Activated T-helper 2 cell treated with anti-CD3 and anti-CD28 coated beads, Interferon-gamma antibody, Interleukin-2, Interleukin-4, amounts not matched to agents 10 μg/mL and 5 μg/mL and 100 μg/mL, durations not matched to agents 14 hours and 24 hours and 36 hours (primary cell): ENCODE measurements at regions not wholly inside any gene's neighbourhood (a gene's known extent, or its start where the extent isn't known, plus 50 kb on each side); places are given as distances from the start of the nearest gene placed in this dataset.
A peak's percentile ranks its signal among the peaks of the same experiment; 100 is the strongest.
"Not testable (repeated sequence)": the region's sequence is repeated elsewhere in the genome, so short reads cannot be mapped to it uniquely, and the experiment has no call there.

Source experiments
- DNase-seq: peaks from one replicate; pipeline ENCODE4 v3.0.0; 2021; ENCODE audit warnings: low spot score
- H3K27ac Mint-ChIP-seq: one replicate; pipeline ENCODE4 v1.8.0; 2021; ENCODE audit warnings: mixed read lengths
- H3K27me3 Mint-ChIP-seq: one replicate; pipeline ENCODE4 v1.8.0; 2021; ENCODE audit warnings: low read depth, mixed read lengths
- H3K36me3 Mint-ChIP-seq: one replicate; pipeline ENCODE4 v1.8.0; 2021; ENCODE audit warnings: low read depth, mixed read lengths
- H3K4me1 Mint-ChIP-seq: one replicate; pipeline ENCODE4 v1.8.0; 2021; ENCODE audit warnings: low read depth, mixed read lengths
- H3K4me3 Mint-ChIP-seq: one replicate; pipeline ENCODE4 v1.8.0; 2021; ENCODE audit warnings: low read depth, mild to moderate bottlenecking, moderate library complexity, mixed read lengths
- H3K9me3 Mint-ChIP-seq: one replicate; pipeline ENCODE4 v1.8.0; 2021; ENCODE audit warnings: mixed read lengths
- intact Hi-C: fragments of 100-400 bp; cut with micrococcal nuclease; formaldehyde crosslinking; loops from one replicate; pipeline ENCODE4 v1.15.1; 2023

- no peak overlapping the region for H3K4me3 Mint-ChIP-seq
- no peaks in the 10 kb centered on the region for H3K27me3 Mint-ChIP-seq
- H3K36me3 Mint-ChIP-seq = no peaks in the 10 kb centered on the region
- H3K27ac Mint-ChIP-seq = no peak overlapping the region
- intact Hi-C loops = no loop called here
- DNase-seq = no peak
- H3K9me3 Mint-ChIP-seq = no peaks in the 10 kb centered on the region
- H3K4me1 Mint-ChIP-seq = peaks cover 38% of the 10 kb centered on the region
These were observed 176.3 kb downstream of the C9orf152 start for GRCh38 chr9:110031511-110032173.

DNA sequence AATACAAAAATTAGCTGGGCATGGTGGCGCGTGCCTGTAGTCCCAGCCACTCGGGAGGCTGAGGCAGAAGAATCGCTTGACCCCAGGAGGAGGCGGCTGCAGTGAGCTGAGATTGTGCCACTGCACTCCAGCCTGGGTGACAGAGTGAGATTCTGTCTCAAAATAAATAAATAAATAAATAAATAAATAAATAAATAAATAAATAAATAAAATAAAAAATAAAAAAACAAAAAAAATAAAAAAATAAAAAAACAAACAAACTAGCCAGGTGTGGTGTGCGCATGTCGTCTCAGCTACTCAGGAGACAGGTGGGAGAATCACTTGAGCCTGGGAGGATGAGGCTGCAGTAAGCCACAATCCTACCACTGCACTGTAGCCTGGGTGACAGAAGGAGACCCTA is 175.4 kb downstream of the C9orf152 start:
- H3K9me3 Mint-ChIP-seq, H3K27ac Mint-ChIP-seq, H3K27me3 Mint-ChIP-seq, H3K4me3 Mint-ChIP-seq, H3K36me3 Mint-ChIP-seq, intact Hi-C loops, DNase-seq: not testable (repeated sequence)
- peaks cover 35% of the 10 kb centered on the region for H3K4me1 Mint-ChIP-seq

DNA sequence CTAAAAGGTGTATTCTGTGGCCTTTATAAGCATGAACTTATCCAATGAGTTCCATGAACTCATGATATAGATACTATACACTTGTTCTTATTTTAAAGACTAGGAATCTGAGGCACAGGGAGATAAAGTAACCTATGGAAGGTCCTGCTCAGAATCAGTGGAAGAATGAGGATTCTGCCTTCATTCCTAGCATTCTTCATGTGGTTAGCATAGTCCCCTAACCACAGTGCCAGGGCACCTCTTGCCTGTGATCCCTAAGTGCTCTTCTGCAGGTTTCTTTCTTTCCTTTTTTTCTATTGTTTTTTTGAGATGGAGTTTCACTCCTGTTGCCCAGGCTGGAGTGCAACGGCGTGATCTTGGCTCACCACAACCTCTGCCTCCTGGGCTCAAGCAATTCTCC is 174.1 kb downstream of the C9orf152 start:
- intact Hi-C loops = no loop called here
- H3K9me3 Mint-ChIP-seq = no peaks in the 10 kb centered on the region
- H3K4me1 Mint-ChIP-seq = peaks cover 32% of the 10 kb centered on the region
- H3K27me3 Mint-ChIP-seq = no peaks in the 10 kb centered on the region
- no peaks in the 10 kb centered on the region for H3K36me3 Mint-ChIP-seq
- no peak overlapping the region for H3K4me3 Mint-ChIP-seq
- DNase-seq = no peak
- H3K27ac Mint-ChIP-seq = no peak overlapping the region

DNA sequence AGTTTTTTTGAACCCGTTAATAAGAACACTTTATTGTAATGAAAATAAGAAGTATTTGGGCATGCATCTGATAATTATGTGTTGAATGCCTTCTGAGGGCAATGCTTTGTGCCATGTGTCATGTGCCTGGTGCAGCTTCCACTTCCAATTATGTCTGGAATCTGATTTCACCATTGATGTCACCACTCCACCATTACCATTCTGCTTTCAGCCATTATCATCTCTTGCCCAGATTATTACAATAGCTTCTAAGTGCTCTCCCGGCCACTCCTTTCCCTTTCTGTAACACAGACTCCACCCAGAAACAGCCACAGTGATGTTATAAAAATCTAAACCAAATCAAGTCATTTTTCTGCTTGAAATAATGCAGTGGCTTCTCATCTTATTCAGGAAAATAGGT is 171.7 kb downstream of the C9orf152 start:
- H3K9me3 Mint-ChIP-seq = no peaks in the 10 kb centered on the region
- no peak for DNase-seq
- H3K4me3 Mint-ChIP-seq = no peak overlapping the region
- H3K36me3 Mint-ChIP-seq = no peaks in the 10 kb centered on the region
- intact Hi-C loops = no loop called here
- no peaks in the 10 kb centered on the region for H3K27me3 Mint-ChIP-seq
- peaks cover 11% of the 10 kb centered on the region for H3K4me1 Mint-ChIP-seq
- no peak overlapping the region for H3K27ac Mint-ChIP-seq

- intact Hi-C loops = no loop called here
- no peaks in the 10 kb centered on the region for H3K36me3 Mint-ChIP-seq
- H3K4me1 Mint-ChIP-seq = peaks cover 4% of the 10 kb centered on the region
- H3K4me3 Mint-ChIP-seq = no peak overlapping the region
- no peak for DNase-seq
- H3K27me3 Mint-ChIP-seq = no peaks in the 10 kb centered on the region
- H3K9me3 Mint-ChIP-seq = no peaks in the 10 kb centered on the region
- H3K27ac Mint-ChIP-seq = no peak overlapping the region
These were observed 167.2 kb downstream of the C9orf152 start for GRCh38 chr9:110040788-110041187.

- intact Hi-C loops = no loop called here
- DNase-seq = no peak
- H3K9me3 Mint-ChIP-seq = no peaks in the 10 kb centered on the region
These were observed 166.5 kb downstream of the C9orf152 start for GRCh38 chr9:110041452-110041851.

GRCh38 chr9:110047232-110047954 is 160.6 kb downstream of the C9orf152 start:
- H3K9me3 Mint-ChIP-seq = no peaks in the 10 kb centered on the region
- peaks cover 35% of the 10 kb centered on the region for H3K4me1 Mint-ChIP-seq
- no peak for DNase-seq
- H3K27ac Mint-ChIP-seq = peak overlapping the region; percentile 92
- H3K36me3 Mint-ChIP-seq = peaks cover 21% of the 10 kb centered on the region
- intact Hi-C loops = no loop called here
- H3K27me3 Mint-ChIP-seq = no peaks in the 10 kb centered on the region
- H3K4me3 Mint-ChIP-seq = peak overlapping the region; percentile 94

More at GRCh38 chr9:110041452-110041851, 166.5 kb downstream of the C9orf152 start:
- no peaks in the 10 kb centered on the region for H3K27me3 Mint-ChIP-seq
- no peaks in the 10 kb centered on the region for H3K36me3 Mint-ChIP-seq
- H3K4me1 Mint-ChIP-seq = peaks cover 3% of the 10 kb centered on the region
- no peak overlapping the region for H3K27ac Mint-ChIP-seq
- H3K4me3 Mint-ChIP-seq = no peak overlapping the region

GRCh38 chr9:110047955-110048402 is 160.0 kb downstream of the C9orf152 start:
- Mint-ChIP-seq H3K27ac (peak overlapping the region; percentile 92), H3K4me3 (peak overlapping the region; percentile 94), H3K4me1 (peaks cover 41% of the 10 kb centered on the region), H3K36me3 (peaks cover 27% of the 10 kb centered on the region), H3K27me3 (no peaks in the 10 kb centered on the region), H3K9me3 (no peaks in the 10 kb centered on the region)
- intact Hi-C loops = loop anchor here (1.0 to 2.0 kb wide), 3 partner anchors 74 to 145 kb away; no protein-coding TSS in a partner anchor
- no peak for DNase-seq

DNA sequence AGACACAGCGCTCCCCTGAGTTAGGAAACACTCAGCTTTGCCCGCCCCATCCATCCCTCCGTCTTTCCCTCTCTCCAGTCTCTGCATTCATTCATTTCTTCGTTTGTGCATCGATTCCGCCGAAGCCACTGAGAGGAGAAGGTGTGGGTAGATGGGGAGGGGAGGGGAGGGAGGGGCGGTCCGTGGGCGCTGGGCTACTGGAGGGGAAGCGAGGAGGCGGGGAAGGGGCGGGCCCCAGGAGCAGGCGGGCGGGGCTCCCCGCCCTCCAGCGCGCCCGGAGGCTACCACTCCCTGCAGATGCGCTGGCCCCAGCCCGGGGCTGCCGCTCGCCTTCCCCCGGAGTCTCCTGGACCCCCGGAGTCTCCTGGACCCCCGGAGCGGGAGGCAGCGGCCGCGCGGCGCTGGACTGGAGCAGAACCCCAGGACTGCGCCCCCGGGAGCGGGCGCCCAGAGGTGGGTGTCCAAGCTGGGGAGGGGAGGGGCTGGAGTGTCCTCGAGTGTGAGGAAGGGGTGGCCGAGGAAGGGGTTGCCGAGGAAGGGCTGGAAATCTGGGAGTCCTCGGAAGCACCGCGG is 159.5 kb downstream of the C9orf152 start:
- Mint-ChIP-seq H3K9me3 (no peaks in the 10 kb centered on the region), H3K27ac (peak overlapping the region; percentile 94), H3K36me3 (peaks cover 30% of the 10 kb centered on the region), H3K4me1 (peaks cover 42% of the 10 kb centered on the region), H3K4me3 (peak overlapping the region; percentile 94), H3K27me3 (no peaks in the 10 kb centered on the region)
- intact Hi-C loops = loop anchor here (1.0 to 2.0 kb wide), 3 partner anchors 74 to 146 kb away; no protein-coding TSS in a partner anchor
- DNase-seq = peak; percentile 85

- H3K4me1 Mint-ChIP-seq = peaks cover 46% of the 10 kb centered on the region
- H3K27ac Mint-ChIP-seq = peak overlapping the region; percentile 94
- intact Hi-C loops = loop anchor here (1.0 to 2.0 kb wide), 4 partner anchors 75 to 146 kb away; no protein-coding TSS in a partner anchor
- no peaks in the 10 kb centered on the region for H3K27me3 Mint-ChIP-seq
- peak; percentile 18 for DNase-seq
- H3K4me3 Mint-ChIP-seq = peak overlapping the region; percentile 94
- H3K36me3 Mint-ChIP-seq = peaks cover 34% of the 10 kb centered on the region
- no peaks in the 10 kb centered on the region for H3K9me3 Mint-ChIP-seq
These were observed 158.8 kb downstream of the C9orf152 start for GRCh38 chr9:110048976-110049698.

DNA sequence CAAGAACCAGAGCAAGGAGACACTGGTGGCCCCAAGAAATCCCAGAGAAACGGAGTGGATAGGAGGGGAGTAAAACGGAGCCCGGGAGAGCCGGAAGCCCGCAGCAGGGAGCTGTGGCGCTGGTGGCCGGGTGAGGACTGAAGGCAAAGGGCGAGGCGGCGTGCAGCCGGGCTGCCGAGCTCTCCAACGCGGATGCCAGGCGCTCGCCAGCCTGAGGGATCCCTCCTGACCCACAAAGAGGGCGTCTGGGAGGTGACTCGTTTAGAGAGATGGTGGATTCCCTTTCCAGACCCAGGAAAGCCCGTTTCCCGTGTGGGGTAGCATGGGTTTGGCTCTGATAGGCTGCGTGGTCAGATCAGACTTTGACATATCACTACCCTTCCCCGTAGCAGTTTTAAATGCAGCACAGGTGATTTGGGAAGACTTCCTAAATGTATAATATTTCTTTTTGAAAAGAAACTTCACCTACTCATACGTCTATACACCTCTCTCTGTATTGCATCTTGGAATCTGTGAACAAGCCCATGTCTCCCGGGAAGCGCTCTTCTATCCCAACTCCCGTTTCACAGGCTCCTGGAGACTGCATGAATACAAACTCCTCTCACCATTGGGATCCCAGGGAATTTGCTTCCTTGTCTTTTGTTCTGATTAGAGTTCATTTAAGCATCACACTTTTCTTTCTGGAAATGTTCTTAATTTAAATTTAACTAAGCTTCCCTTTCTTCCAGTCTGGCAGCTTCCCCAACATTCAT is 158.1 kb downstream of the C9orf152 start:
- DNase-seq = peak; percentile 27
- Mint-ChIP-seq H3K4me3 (peak overlapping the region; percentile 94), H3K27ac (peak overlapping the region; percentile 94), H3K4me1 (peaks cover 46% of the 10 kb centered on the region), H3K36me3 (peaks cover 34% of the 10 kb centered on the region), H3K27me3 (no peaks in the 10 kb centered on the region), H3K9me3 (no peaks in the 10 kb centered on the region)
- intact Hi-C loops = loop anchor here (1.0 to 2.0 kb wide), 3 partner anchors 93 to 155 kb away; no protein-coding TSS in a partner anchor

- H3K27ac Mint-ChIP-seq = peak overlapping the region; percentile 94
- intact Hi-C loops = loop anchor here (1.0 to 2.0 kb wide), 5 partner anchors 97 to 206 kb away; no protein-coding TSS in a partner anchor
- H3K4me1 Mint-ChIP-seq = peaks cover 50% of the 10 kb centered on the region
- no peaks in the 10 kb centered on the region for H3K27me3 Mint-ChIP-seq
- H3K36me3 Mint-ChIP-seq = peaks cover 37% of the 10 kb centered on the region
- no peaks in the 10 kb centered on the region for H3K9me3 Mint-ChIP-seq
- peak overlapping the region; percentile 94 for H3K4me3 Mint-ChIP-seq
- DNase-seq = peak; percentile 30
These were observed 157.0 kb downstream of the C9orf152 start for GRCh38 chr9:110050925-110051355.
